ENCODE measurements at regions not wholly inside any gene's neighbourhood (a gene's known extent, or its start where the extent isn't known, plus 50 kb on each side); places are given as distances from the start of the nearest gene placed in this dataset.

- Histone ChIP-seq H3K27ac (ENCODE audit: low read depth, low read length) (no peak overlapping the region), H3K9me3 (ENCODE audit: control insufficient read depth, insufficient read depth, low read length) (no peaks in the 10 kb centered on the region), H3K4me3 (ENCODE audit: low read depth, low read length) (no peak overlapping the region), H3K27me3 (ENCODE audit: control insufficient read depth, insufficient read depth, low read length) (no peaks in the 10 kb centered on the region)
- POLR2A ChIA-PET: no interaction called here
- CTCF ChIA-PET: no interaction called here
- DNase-seq (ENCODE audit: low read depth, low spot score): no peak
- no peak for TF ChIP-seq CTCF (IDR thresholded peaks at IDR 0.05; ENCODE audit: low read depth, low read length)
These were observed 159.7 kb upstream of the CDH20 start for GRCh38 chr18:61173554-61173953.

GRCh38 chr18:61183798-61184197 lies 149.4 kb upstream of the CDH20 start:
- POLR2A ChIA-PET: no interaction called here
- Histone ChIP-seq H3K9me3 (ENCODE audit: control insufficient read depth, insufficient read depth, low read length) (no peaks in the 10 kb centered on the region), H3K27me3 (ENCODE audit: control insufficient read depth, insufficient read depth, low read length) (no peaks in the 10 kb centered on the region), H3K27ac (ENCODE audit: low read depth, low read length) (no peak overlapping the region), H3K4me3 (ENCODE audit: low read depth, low read length) (no peak overlapping the region)
- CTCF ChIA-PET: no interaction called here
- no peak for DNase-seq (ENCODE audit: low read depth, low spot score)
- TF ChIP-seq CTCF (IDR thresholded peaks at IDR 0.05; ENCODE audit: low read depth, low read length): no peak

GRCh38 chr18:61187971-61188370 lies 145.3 kb upstream of the CDH20 start:
- no peak for TF ChIP-seq CTCF (IDR thresholded peaks at IDR 0.05; ENCODE audit: low read depth, low read length)
- Histone ChIP-seq H3K4me3 (ENCODE audit: low read depth, low read length) (no peak overlapping the region), H3K27ac (ENCODE audit: low read depth, low read length) (no peak overlapping the region), H3K9me3 (ENCODE audit: control insufficient read depth, insufficient read depth, low read length) (no peaks in the 10 kb centered on the region), H3K27me3 (ENCODE audit: control insufficient read depth, insufficient read depth, low read length) (no peaks in the 10 kb centered on the region)
- ChIA-PET CTCF (no interaction called here), POLR2A (no interaction called here)
- DNase-seq (ENCODE audit: low read depth, low spot score): no peak

- TF ChIP-seq CTCF (IDR thresholded peaks at IDR 0.05; ENCODE audit: low read depth, low read length): no peak
- no peak for DNase-seq (ENCODE audit: low read depth, low spot score)
- CTCF ChIA-PET: interaction anchor here (0.6 kb wide), 1 partner anchor 100 kb away, joined by 3 read pairs; no protein-coding TSS in a partner anchor
- H3K9me3 ChIP-seq (ENCODE audit: control insufficient read depth, insufficient read depth, low read length): no peaks in the 10 kb centered on the region
- H3K4me3 ChIP-seq (ENCODE audit: low read depth, low read length): no peak overlapping the region
- POLR2A ChIA-PET: no interaction called here
- no peak overlapping the region for H3K27ac ChIP-seq (ENCODE audit: low read depth, low read length)
- H3K27me3 ChIP-seq (ENCODE audit: control insufficient read depth, insufficient read depth, low read length): no peaks in the 10 kb centered on the region
These were observed 143.9 kb upstream of the CDH20 start for GRCh38 chr18:61189376-61189775.

- Histone ChIP-seq H3K27me3 (ENCODE audit: control insufficient read depth, insufficient read depth, low read length) (no peaks in the 10 kb centered on the region), H3K27ac (ENCODE audit: low read depth, low read length) (no peak overlapping the region), H3K4me3 (ENCODE audit: low read depth, low read length) (no peak overlapping the region), H3K9me3 (ENCODE audit: control insufficient read depth, insufficient read depth, low read length) (no peaks in the 10 kb centered on the region)
- no peak for DNase-seq (ENCODE audit: low read depth, low spot score)
- POLR2A ChIA-PET: no interaction called here
- no peak for TF ChIP-seq CTCF (IDR thresholded peaks at IDR 0.05; ENCODE audit: low read depth, low read length)
- CTCF ChIA-PET: no interaction called here
These were observed 138.5 kb upstream of the CDH20 start for GRCh38 chr18:61194726-61195125.

All from AG04450 (cell line).